Mesendoderm (in vitro differentiated cells): ENCODE measurements at regions not wholly inside any gene's neighbourhood (a gene's known extent, or its start where the extent isn't known, plus 50 kb on each side); places are given as distances from the start of the nearest gene placed in this dataset.

Experiments
- DNase-seq: peaks from one replicate; pipeline ENCODE4 v3.0.0; 2013
- H2AK5ac ChIP-seq: 2 replicates; pipeline ENCODE4 v1.6.1; 2013; ENCODE audit warnings: low read length, inconsistent platforms
- H2BK120ac ChIP-seq: 2 replicates; pipeline ENCODE4 v1.6.1; 2013; ENCODE audit warnings: low read depth, mild to moderate bottlenecking, low read length, moderate library complexity, mixed read lengths
- H2BK15ac ChIP-seq: replicated peaks from 2 replicates; pipeline ENCODE4 v1.6.1; 2013; ENCODE audit warnings: low read depth, mild to moderate bottlenecking, moderate library complexity
- H2BK5ac ChIP-seq: 2 replicates; pipeline ENCODE4 v1.6.1; 2013; ENCODE audit warnings: low read length, inconsistent platforms
- H3K18ac ChIP-seq: 2 replicates; pipeline ENCODE4 v1.6.1; 2013; ENCODE audit warnings: mild to moderate bottlenecking, low read length, mixed read lengths
- H3K23ac ChIP-seq: one replicate; pipeline ENCODE4 v1.6.1; 2013; ENCODE audit warnings: low read length
- H3K27ac ChIP-seq: 2 replicates; pipeline ENCODE4 v1.5.1; 2013; ENCODE audit warnings: low read depth, mild to moderate bottlenecking, inconsistent platforms, low read length, moderate library complexity
- H3K27me3 ChIP-seq: 2 replicates; pipeline ENCODE4 v1.6.1; 2013; ENCODE audit warnings: low read length, control low read depth, mild to moderate bottlenecking, inconsistent platforms; ENCODE audit not compliant: insufficient read depth, poor library complexity
- H3K36me3 ChIP-seq: 2 replicates; pipeline ENCODE4 v1.6.1; 2013; ENCODE audit warnings: low read length, inconsistent platforms; ENCODE audit not compliant: control insufficient read depth, insufficient read depth
- H3K4ac ChIP-seq: one replicate; pipeline ENCODE4 v1.6.1; 2013; ENCODE audit warnings: low read depth, mild to moderate bottlenecking, low read length, moderate library complexity
- H3K4me1 ChIP-seq: 2 replicates; pipeline ENCODE4 v1.6.1; 2013; ENCODE audit warnings: low read depth, low read length, inconsistent platforms; ENCODE audit not compliant: control insufficient read depth
- H3K4me2 ChIP-seq: 2 replicates; pipeline ENCODE4 v1.6.1; 2013; ENCODE audit warnings: low read length
- H3K4me3 ChIP-seq: 2 replicates; pipeline ENCODE4 v1.5.1; 2013; ENCODE audit warnings: mild to moderate bottlenecking, low read length
- H3K56ac ChIP-seq: one replicate; pipeline ENCODE4 v1.6.1; 2013; ENCODE audit warnings: low read length
- H3K79me1 ChIP-seq: 2 replicates; pipeline ENCODE4 v1.6.1; 2013; ENCODE audit warnings: low read length, inconsistent platforms
- H3K79me2 ChIP-seq: 2 replicates; pipeline ENCODE4 v1.6.1; 2013; ENCODE audit warnings: mild to moderate bottlenecking, low read length; ENCODE audit not compliant: control insufficient read depth, insufficient read depth
- H3K9ac ChIP-seq: 2 replicates; pipeline ENCODE4 v1.6.1; 2013; ENCODE audit warnings: low read length, inconsistent platforms
- H4K5ac ChIP-seq: one replicate; pipeline ENCODE4 v1.6.1; 2013; ENCODE audit warnings: low read length
- H4K8ac ChIP-seq: one replicate; pipeline ENCODE4 v1.6.1; 2013; ENCODE audit warnings: low read depth, mild to moderate bottlenecking, control low read depth, low read length, moderate library complexity
- WGBS: extraction: QIAGEN DNeasy Blood & Tissue Kit; methylation state at CpG from one replicate; pipeline ENCODE4 v1.1.7; 2013; ENCODE audit warnings: low lambda C conversion rate, missing lambda C conversion rate; ENCODE audit not compliant: insufficient coverage; ENCODE audit errors: extremely low coverage; 5-methylcytosine and 5-hydroxymethylcytosine counted together

DNA sequence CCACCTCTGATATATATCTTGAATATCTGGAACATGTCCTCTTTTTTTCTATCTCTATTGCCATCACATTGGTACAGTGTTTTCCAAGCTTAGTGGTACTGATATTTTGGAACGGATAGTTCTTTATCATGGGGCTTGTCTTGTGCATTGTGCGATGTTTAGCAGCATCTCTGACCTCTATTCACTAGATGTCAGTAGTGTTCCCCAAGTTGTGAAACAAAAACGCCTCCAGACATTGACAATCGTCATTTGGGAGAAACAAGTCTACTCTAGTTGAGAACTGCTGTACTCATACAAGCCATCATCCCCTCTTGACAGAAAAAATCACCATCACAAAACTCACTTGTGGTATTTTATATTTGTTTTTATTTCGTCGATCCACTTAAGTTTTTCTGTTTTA, 79.7 kb upstream of the CHODL start:
- Histone ChIP-seq H3K79me1 (no peaks in the 10 kb centered on the region), H3K4me2 (no peak overlapping the region), H3K4me1 (no peaks in the 10 kb centered on the region), H2AK5ac (no peak overlapping the region), H3K79me2 (no peaks in the 10 kb centered on the region), H2BK15ac (no peak overlapping the region), H4K5ac (no peak overlapping the region), H3K56ac (no peak overlapping the region), H3K9ac (no peak overlapping the region), H3K27me3 (no peaks in the 10 kb centered on the region), H3K4me3 (no peak overlapping the region), H3K23ac (no peak overlapping the region), H2BK5ac (no peak overlapping the region), H3K27ac (no peak overlapping the region), H3K36me3 (no peaks in the 10 kb centered on the region), H4K8ac (no peak overlapping the region), H3K18ac (no peak overlapping the region), H3K4ac (no peak overlapping the region), H2BK120ac (no peak overlapping the region)
- peak; percentile 32 for DNase-seq
- no CpG with 5 or more reads among the region's 6 CpGs for WGBS

DNA sequence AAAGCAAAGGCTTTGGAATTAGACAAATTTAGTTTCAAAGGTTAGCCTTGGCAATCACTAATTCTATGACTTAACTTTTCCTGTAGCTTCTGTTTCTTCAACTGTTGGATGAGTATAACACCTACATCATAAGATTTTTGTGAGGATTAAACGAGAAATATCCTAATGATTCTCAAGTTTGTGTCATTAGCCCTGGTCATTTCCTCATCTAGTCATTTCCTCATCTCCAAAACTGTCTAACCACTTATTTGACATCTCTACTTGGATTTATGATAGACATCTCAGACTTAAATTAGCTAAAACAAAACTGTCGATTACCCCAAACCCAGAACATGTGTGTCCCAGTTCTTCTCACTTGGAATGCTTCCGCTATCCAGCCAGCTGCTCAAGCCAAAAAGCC, 80.2 kb upstream of the CHODL start:
- DNase-seq, result no peak
- Histone ChIP-seq H3K4me3 (no peak overlapping the region), H3K36me3 (no peaks in the 10 kb centered on the region), H2BK5ac (no peak overlapping the region), H3K4me1 (no peaks in the 10 kb centered on the region), H3K27me3 (no peaks in the 10 kb centered on the region), H4K5ac (no peak overlapping the region), H3K23ac (no peak overlapping the region), H3K79me1 (no peaks in the 10 kb centered on the region), H3K4ac (no peak overlapping the region), H2BK120ac (no peak overlapping the region), H3K4me2 (no peak overlapping the region), H2AK5ac (no peak overlapping the region), H2BK15ac (no peak overlapping the region), H4K8ac (no peak overlapping the region), H3K56ac (no peak overlapping the region), H3K79me2 (no peaks in the 10 kb centered on the region), H3K9ac (no peak overlapping the region), H3K27ac (no peak overlapping the region), H3K18ac (no peak overlapping the region)
- WGBS, result no CpG with 5 or more reads among the region's 3 CpGs

GRCh38 chr21:18163956-18164355, 80.7 kb upstream of the CHODL start:
- H3K23ac ChIP-seq, result no peak overlapping the region
- H3K79me2 ChIP-seq, result no peaks in the 10 kb centered on the region
- no peak overlapping the region for H3K4me2 ChIP-seq
- H3K9ac ChIP-seq, result no peak overlapping the region
- H2AK5ac ChIP-seq, result no peak overlapping the region
- no peak overlapping the region for H3K56ac ChIP-seq
- H3K79me1 ChIP-seq, result no peaks in the 10 kb centered on the region
- no peak overlapping the region for H2BK15ac ChIP-seq
- H3K36me3 ChIP-seq, result no peaks in the 10 kb centered on the region
- DNase-seq, result no peak
- no peak overlapping the region for H3K18ac ChIP-seq
- H2BK120ac ChIP-seq, result no peak overlapping the region
- H4K8ac ChIP-seq, result no peak overlapping the region
- no peaks in the 10 kb centered on the region for H3K4me1 ChIP-seq
- no peak overlapping the region for H4K5ac ChIP-seq
- no peak overlapping the region for H2BK5ac ChIP-seq
- H3K4me3 ChIP-seq, result no peak overlapping the region
- H3K4ac ChIP-seq, result no peak overlapping the region
- no peak overlapping the region for H3K27ac ChIP-seq
- no peaks in the 10 kb centered on the region for H3K27me3 ChIP-seq

GRCh38 chr21:18161841-18162240, 82.8 kb upstream of the CHODL start:
- no peak for DNase-seq
- Histone ChIP-seq H3K4me1 (no peaks in the 10 kb centered on the region), H3K18ac (no peak overlapping the region), H3K27me3 (no peaks in the 10 kb centered on the region), H2BK5ac (no peak overlapping the region), H2BK120ac (no peak overlapping the region), H3K79me1 (no peaks in the 10 kb centered on the region), H3K9ac (no peak overlapping the region), H3K36me3 (no peaks in the 10 kb centered on the region), H3K4me2 (no peak overlapping the region), H4K8ac (no peak overlapping the region), H3K56ac (no peak overlapping the region), H3K79me2 (no peaks in the 10 kb centered on the region), H3K4ac (no peak overlapping the region), H2BK15ac (no peak overlapping the region), H3K4me3 (no peak overlapping the region), H2AK5ac (no peak overlapping the region), H4K5ac (no peak overlapping the region), H3K27ac (no peak overlapping the region), H3K23ac (no peak overlapping the region)
- no CpG with 5 or more reads among the region's 3 CpGs for WGBS

DNA sequence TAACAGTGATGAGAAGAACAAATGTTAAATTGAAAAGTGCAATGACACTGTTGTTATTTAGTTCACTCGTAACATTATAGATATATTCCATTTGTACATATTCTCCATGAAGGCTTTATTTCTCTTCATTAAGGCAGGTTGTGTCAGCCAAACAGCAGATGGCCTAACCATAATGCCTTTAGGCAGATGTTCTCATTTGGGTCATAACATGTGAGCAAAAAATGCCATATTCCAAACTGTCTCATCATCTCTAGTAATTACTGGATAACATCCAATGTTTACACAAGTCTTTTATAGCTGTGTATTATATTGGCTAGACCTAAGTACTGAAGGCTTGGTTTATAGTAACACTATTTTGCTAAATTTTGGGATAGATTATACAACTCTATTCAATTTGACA, 87.2 kb upstream of the CHODL start:
- no peak overlapping the region for H4K8ac ChIP-seq
- no peak overlapping the region for H2BK120ac ChIP-seq
- no CpG with 5 or more reads among the region's 1 CpG for WGBS
- H4K5ac ChIP-seq, result no peak overlapping the region
- H3K56ac ChIP-seq, result no peak overlapping the region
- H3K4me2 ChIP-seq, result no peak overlapping the region
- no peak overlapping the region for H2BK15ac ChIP-seq
- no peaks in the 10 kb centered on the region for H3K4me1 ChIP-seq
- H3K79me1 ChIP-seq, result no peaks in the 10 kb centered on the region
- no peak overlapping the region for H3K4ac ChIP-seq
- DNase-seq, result no peak
- H3K36me3 ChIP-seq, result no peaks in the 10 kb centered on the region
- H3K23ac ChIP-seq, result no peak overlapping the region
- no peaks in the 10 kb centered on the region for H3K79me2 ChIP-seq
- no peak overlapping the region for H3K4me3 ChIP-seq
- H3K9ac ChIP-seq, result no peak overlapping the region
- H3K27ac ChIP-seq, result no peak overlapping the region
- no peaks in the 10 kb centered on the region for H3K27me3 ChIP-seq
- H2BK5ac ChIP-seq, result no peak overlapping the region
- no peak overlapping the region for H2AK5ac ChIP-seq
- no peak overlapping the region for H3K18ac ChIP-seq

- WGBS, result no CpG with 5 or more reads among the region's 5 CpGs
- peak; percentile 48 for DNase-seq
- Histone ChIP-seq H3K79me1 (no peaks in the 10 kb centered on the region), H3K79me2 (no peaks in the 10 kb centered on the region), H3K4ac (no peak overlapping the region), H3K27me3 (no peaks in the 10 kb centered on the region), H3K9ac (no peak overlapping the region), H2BK5ac (no peak overlapping the region), H3K4me3 (no peak overlapping the region), H2AK5ac (no peak overlapping the region), H3K4me2 (no peak overlapping the region), H3K27ac (no peak overlapping the region), H3K36me3 (no peaks in the 10 kb centered on the region), H3K56ac (no peak overlapping the region), H3K23ac (no peak overlapping the region), H3K18ac (no peak overlapping the region), H2BK120ac (no peak overlapping the region), H2BK15ac (no peak overlapping the region), H3K4me1 (no peaks in the 10 kb centered on the region), H4K5ac (no peak overlapping the region), H4K8ac (no peak overlapping the region)
Observed at GRCh38 chr21:18155508-18156193, 89.0 kb upstream of the CHODL start.
